Keratinocyte (primary cell): ENCODE measurements at regions not wholly inside any gene's neighbourhood (a gene's known extent, or its start where the extent isn't known, plus 50 kb on each side); places are given as distances from the start of the nearest gene placed in this dataset.

Source experiments
- DNase-seq: peaks from one replicate; pipeline ENCODE4 v3.0.0-alpha.2; 2011; ENCODE audit warnings: low read depth, missing footprints, low spot score
- FAIRE-seq: peaks from 2 replicates; lab custom pipeline; 2011; peaks lifted over from hg19 to GRCh38; lab: Jason Lieb, UNC
- H2AFZ ChIP-seq: 2 replicates; pipeline ENCODE4 v1.6.0; 2012; ENCODE audit warnings: low read length, control low read depth, inconsistent platforms; ENCODE audit not compliant: control insufficient read depth
- H3K27ac ChIP-seq: 2 replicates; pipeline ENCODE4 v1.5.1; 2011; ENCODE audit warnings: low read length; ENCODE audit not compliant: control insufficient read depth, insufficient read depth
- H3K27me3 ChIP-seq: 3 replicates; pipeline ENCODE4 v1.6.0; 2011; ENCODE audit warnings: low read length; ENCODE audit not compliant: control insufficient read depth, insufficient read depth; ENCODE audit errors: extremely low read depth
- H3K36me3 ChIP-seq, 2 experiments: 2 replicates in 1 of 2; 3 replicates in 1 of 2; pipeline ENCODE4 v1.5.1; 2011; ENCODE audit warnings: low read length in 2 of 2, mild to moderate bottlenecking in 1 of 2; ENCODE audit not compliant: control insufficient read depth in 2 of 2, insufficient read depth in 2 of 2; ENCODE audit errors: extremely low read depth in 1 of 2
- H3K4me1 ChIP-seq: 3 replicates; pipeline ENCODE4 v1.5.1; 2011; ENCODE audit warnings: low read length; ENCODE audit not compliant: control insufficient read depth, insufficient read depth; ENCODE audit errors: extremely low read depth
- H3K4me2 ChIP-seq: 3 replicates; pipeline ENCODE4 v1.6.0; 2011; ENCODE audit warnings: low read depth, low read length; ENCODE audit not compliant: control insufficient read depth, insufficient read depth; ENCODE audit errors: extremely low read depth
- H3K4me3 ChIP-seq, 3 experiments: fragments of 200-600 bp in 1 of 3; sonication (generic) in 1 of 3; 2 replicates in 2 of 3; 3 replicates in 1 of 3; pipeline ENCODE4 v1.5.1; 2011 to 2016; ENCODE audit warnings: low read length in 3 of 3, mild to moderate bottlenecking in 3 of 3, control low read depth in 2 of 3, inconsistent platforms in 1 of 3, low read depth in 1 of 3, mixed read lengths in 1 of 3, mixed run types in 1 of 3, moderate library complexity in 1 of 3; ENCODE audit not compliant: control insufficient read depth in 2 of 3, insufficient read depth in 2 of 3; ENCODE audit errors: extremely low read depth in 1 of 3
- H3K79me2 ChIP-seq: 2 replicates; pipeline ENCODE4 v1.6.0; 2012; ENCODE audit warnings: low read length; ENCODE audit not compliant: control insufficient read depth, insufficient read depth
- H3K9ac ChIP-seq: 3 replicates; pipeline ENCODE4 v1.6.0; 2011; ENCODE audit warnings: low read length; ENCODE audit not compliant: control insufficient read depth, insufficient read depth; ENCODE audit errors: extremely low read depth
- H3K9me1 ChIP-seq: 3 replicates; pipeline ENCODE4 v1.6.0; 2011; ENCODE audit warnings: low read length; ENCODE audit not compliant: control insufficient read depth, insufficient read depth; ENCODE audit errors: extremely low read depth
- H3K9me3 ChIP-seq: 2 replicates; pipeline ENCODE4 v1.5.1; 2012; ENCODE audit warnings: low read depth, low read length; ENCODE audit not compliant: control insufficient read depth
- H4K20me1 ChIP-seq: 3 replicates; pipeline ENCODE4 v1.6.0; 2011; ENCODE audit warnings: low read length; ENCODE audit not compliant: control insufficient read depth, insufficient read depth; ENCODE audit errors: extremely low read depth
- EZH2 ChIP-seq: IDR thresholded peaks from one replicate; pipeline ENCODE4 v1.6.1; 2012; ENCODE audit warnings: inconsistent platforms, mild to moderate bottlenecking, low read length, moderate library complexity
- dilution Hi-C: fragments of 300-500 bp; cut with MboI; formaldehyde crosslinking; loops from one replicate; pipeline ENCODE4 v1.7.0; 2020; ENCODE audit warnings: low sequenced_read_pairs; ENCODE audit not compliant: extremely low pct_ligation_motif_present
- TF ChIP-seq, protein P1 (sequence below), 3 experiments: IDR thresholded peaks in 1 of 3; conservative IDR thresholded peaks in 1 of 3; optimal IDR thresholded peaks in 1 of 3; 2 replicates in 2 of 3; 3 replicates in 1 of 3; pipeline versions ENCODE3 to v1.5.1; 2011; ENCODE audit warnings: low read length in 3 of 3, mild to moderate bottlenecking in 3 of 3, moderate library complexity in 2 of 3, control low read depth in 1 of 3, inconsistent platforms in 1 of 3; ENCODE audit not compliant: insufficient read depth in 2 of 3; ENCODE audit errors: extremely low read depth in 1 of 3

DNA sequence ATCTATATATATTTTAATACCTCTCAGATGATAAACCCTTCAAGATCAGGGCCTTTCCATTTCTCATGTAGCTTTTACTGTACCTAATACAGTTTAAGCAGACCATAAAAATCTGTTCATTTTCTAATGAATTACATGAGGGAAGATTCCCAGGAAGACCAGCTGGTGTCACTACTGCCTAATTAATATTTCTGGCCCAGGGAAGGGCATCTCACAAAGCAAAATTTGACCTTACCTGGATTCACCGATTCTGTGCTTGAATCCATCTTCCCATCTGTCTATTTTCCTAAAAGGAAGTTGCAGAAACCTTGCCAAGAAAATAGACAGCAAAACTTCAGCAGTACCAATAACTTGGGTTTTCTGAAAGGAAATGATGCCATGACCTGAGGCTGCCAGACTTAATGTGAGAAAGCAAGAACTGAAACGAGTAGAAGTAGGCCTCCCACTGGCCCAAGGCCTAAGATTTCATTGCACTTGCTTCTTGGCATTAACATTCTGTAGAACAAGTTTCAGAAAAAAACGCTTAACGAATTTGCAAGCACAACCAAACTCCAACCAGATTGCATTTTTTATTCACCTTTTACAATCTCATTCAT is 83.0 kb upstream of the GLIS3 start:
- DNase-seq (no peak), FAIRE-seq (no peak)
- no peaks in the 10 kb centered on the region for H3K36me3 ChIP-seq
- H3K9me3 ChIP-seq = no peaks in the 10 kb centered on the region
- H3K4me2 ChIP-seq = no peak overlapping the region
- dilution Hi-C loops = no loop called here
- no peaks in the 10 kb centered on the region for H3K79me2 ChIP-seq
- no peak overlapping the region for H3K27ac ChIP-seq
- H2AFZ ChIP-seq = no peak overlapping the region
- no peak for TF ChIP-seq EZH2
- TF ChIP-seq, protein P1, sequence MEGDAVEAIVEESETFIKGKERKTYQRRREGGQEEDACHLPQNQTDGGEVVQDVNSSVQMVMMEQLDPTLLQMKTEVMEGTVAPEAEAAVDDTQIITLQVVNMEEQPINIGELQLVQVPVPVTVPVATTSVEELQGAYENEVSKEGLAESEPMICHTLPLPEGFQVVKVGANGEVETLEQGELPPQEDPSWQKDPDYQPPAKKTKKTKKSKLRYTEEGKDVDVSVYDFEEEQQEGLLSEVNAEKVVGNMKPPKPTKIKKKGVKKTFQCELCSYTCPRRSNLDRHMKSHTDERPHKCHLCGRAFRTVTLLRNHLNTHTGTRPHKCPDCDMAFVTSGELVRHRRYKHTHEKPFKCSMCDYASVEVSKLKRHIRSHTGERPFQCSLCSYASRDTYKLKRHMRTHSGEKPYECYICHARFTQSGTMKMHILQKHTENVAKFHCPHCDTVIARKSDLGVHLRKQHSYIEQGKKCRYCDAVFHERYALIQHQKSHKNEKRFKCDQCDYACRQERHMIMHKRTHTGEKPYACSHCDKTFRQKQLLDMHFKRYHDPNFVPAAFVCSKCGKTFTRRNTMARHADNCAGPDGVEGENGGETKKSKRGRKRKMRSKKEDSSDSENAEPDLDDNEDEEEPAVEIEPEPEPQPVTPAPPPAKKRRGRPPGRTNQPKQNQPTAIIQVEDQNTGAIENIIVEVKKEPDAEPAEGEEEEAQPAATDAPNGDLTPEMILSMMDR (optimal IDR thresholded peaks at IDR 0.05 in 1 of 3, IDR thresholded peaks at IDR 0.05 in 1 of 3, conservative IDR thresholded peaks at IDR 0.05 in 1 of 3; ENCODE audit: extremely low read depth in 1 of 3, insufficient read depth in 2 of 3, low read length in 3 of 3) = peak; percentile 37 to 63 (median 44)
- H3K4me3 ChIP-seq = no peak overlapping the region
- H3K9me1 ChIP-seq = no peaks in the 10 kb centered on the region
- no peak overlapping the region for H3K9ac ChIP-seq
- H4K20me1 ChIP-seq = no peaks in the 10 kb centered on the region
- H3K4me1 ChIP-seq = no peaks in the 10 kb centered on the region
- no peaks in the 10 kb centered on the region for H3K27me3 ChIP-seq

DNA sequence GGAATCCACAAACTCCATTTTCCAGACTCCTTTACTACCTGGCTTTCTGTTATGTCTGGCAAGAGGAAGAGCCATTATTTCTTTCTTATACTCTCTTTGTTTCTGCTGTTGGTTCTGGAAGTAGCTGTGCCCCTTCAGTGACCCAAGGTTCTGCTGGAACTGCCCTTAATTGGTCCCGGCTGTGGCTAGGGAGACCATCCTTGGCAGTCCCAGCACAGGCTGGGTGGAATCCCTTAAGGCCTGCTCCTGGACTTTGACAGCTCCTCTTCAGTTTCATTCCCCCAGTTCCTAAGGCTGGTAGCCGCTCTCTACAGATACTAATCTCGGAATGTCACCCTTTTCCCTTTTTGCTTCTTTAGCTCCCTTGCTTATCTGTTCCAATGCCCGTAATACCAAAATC is 81.9 kb upstream of the GLIS3 start:
- DNase-seq (no peak), FAIRE-seq (no peak)
- Histone ChIP-seq H3K4me2 (no peak overlapping the region), H3K9ac (no peak overlapping the region), H3K4me1 (no peaks in the 10 kb centered on the region), H4K20me1 (no peaks in the 10 kb centered on the region), H2AFZ (no peak overlapping the region), H3K9me3 (no peaks in the 10 kb centered on the region), H3K27me3 (no peaks in the 10 kb centered on the region), H3K9me1 (no peaks in the 10 kb centered on the region), H3K27ac (no peak overlapping the region), H3K36me3 (no peaks in the 10 kb centered on the region), H3K4me3 (no peak overlapping the region), H3K79me2 (no peaks in the 10 kb centered on the region)
- TF ChIP-seq, protein P1 (optimal IDR thresholded peaks at IDR 0.05 in 1 of 3, IDR thresholded peaks at IDR 0.05 in 1 of 3, conservative IDR thresholded peaks at IDR 0.05 in 1 of 3; ENCODE audit: extremely low read depth in 1 of 3, insufficient read depth in 2 of 3, low read length in 3 of 3) = no peak
- no peak for TF ChIP-seq EZH2
- dilution Hi-C loops = no loop called here
